ENCODE measurements at regions not wholly inside any gene's neighbourhood (a gene's known extent, or its start where the extent isn't known, plus 50 kb on each side); places are given as distances from the start of the nearest gene placed in this dataset.

DNA sequence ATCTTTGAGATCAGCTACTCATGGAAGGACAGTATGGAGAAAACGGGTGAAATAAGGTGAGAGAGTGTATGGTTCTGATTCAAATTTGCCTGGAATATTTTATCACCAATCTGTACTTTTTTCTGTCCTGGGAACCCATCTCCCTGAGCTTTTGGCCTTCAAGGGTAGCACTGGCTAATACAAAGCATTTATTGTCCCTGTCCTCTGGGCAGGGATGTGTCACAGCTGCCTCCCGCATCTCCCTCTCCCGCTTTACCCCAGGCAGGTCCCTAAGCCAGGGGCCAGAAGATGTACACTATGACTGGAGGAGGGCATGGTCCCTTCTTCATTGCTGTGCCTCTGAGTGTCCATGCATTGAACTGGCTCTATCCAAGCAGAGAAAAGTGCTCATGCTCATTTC lies 201.7 kb upstream of the CHRNA7 start:
- no peak for DNase-seq (ENCODE audit: low spot score)

- no peak for DNase-seq (ENCODE audit: low spot score)
These were observed 199.7 kb upstream of the CHRNA7 start for GRCh38 chr15:31830591-31830990.

DNA sequence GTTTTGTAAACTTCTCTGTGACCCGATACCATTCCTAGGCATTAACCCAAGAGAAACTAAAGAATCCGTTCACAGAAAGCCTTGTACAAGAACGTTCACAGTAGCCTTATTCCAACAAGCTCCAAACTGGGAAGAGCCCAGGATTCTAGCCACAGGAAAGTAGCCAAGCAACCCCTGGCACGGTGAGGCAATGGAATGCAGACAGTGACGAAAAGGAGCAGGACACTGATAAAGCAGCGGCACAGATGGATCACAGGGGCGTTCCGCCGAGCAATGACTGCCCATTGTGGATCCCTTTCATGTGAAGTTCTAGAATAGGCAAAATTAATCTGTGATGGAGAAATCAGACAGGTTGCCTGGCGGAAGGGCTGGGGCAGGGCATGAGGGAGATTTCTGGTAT lies 198.7 kb upstream of the CHRNA7 start:
- DNase-seq (ENCODE audit: low spot score) = no peak

DNA sequence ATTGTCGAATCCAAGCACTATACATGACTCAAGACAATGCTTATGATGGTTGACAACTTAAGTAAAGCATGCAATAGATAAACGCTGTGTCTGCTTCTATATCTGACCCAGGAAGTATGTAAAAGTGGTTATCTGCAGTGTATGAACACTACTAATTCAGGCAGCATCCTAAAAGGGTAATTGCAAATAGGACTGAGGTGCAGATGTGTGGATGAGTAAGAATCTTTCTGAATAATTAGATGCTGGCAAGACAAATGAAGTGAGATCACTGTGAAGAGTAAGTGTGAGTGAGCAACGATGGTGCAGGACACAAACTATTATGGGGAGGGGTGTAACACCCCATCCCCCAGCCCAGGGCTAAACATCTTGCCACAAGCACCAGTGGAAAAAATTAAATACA lies 195.7 kb upstream of the CHRNA7 start:
- DNase-seq (ENCODE audit: low spot score) = no peak

DNA sequence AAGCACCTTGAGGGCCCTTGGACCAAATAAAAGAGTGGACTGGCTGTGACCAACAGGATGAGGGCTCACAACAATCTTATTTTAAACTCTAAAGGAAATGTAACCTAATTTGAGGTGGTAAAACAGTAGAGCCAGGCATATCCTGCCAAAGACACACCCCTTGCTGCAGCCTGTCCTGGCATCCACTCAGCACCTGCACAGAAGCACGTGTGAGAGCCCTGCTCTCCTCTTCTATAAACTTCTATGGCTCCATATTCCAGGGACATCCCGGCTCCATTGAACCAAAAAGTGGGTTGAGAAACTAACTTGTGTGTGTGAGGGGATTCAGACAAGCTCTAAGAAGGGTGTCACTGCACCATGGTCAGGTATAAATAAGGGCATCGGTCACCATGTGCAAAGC lies 190.9 kb upstream of the CHRNA7 start:
- no peak for DNase-seq (ENCODE audit: low spot score)

GRCh38 chr15:31840849-31841476 lies 189.4 kb upstream of the CHRNA7 start:
- no peak for DNase-seq (ENCODE audit: low spot score)

DNA sequence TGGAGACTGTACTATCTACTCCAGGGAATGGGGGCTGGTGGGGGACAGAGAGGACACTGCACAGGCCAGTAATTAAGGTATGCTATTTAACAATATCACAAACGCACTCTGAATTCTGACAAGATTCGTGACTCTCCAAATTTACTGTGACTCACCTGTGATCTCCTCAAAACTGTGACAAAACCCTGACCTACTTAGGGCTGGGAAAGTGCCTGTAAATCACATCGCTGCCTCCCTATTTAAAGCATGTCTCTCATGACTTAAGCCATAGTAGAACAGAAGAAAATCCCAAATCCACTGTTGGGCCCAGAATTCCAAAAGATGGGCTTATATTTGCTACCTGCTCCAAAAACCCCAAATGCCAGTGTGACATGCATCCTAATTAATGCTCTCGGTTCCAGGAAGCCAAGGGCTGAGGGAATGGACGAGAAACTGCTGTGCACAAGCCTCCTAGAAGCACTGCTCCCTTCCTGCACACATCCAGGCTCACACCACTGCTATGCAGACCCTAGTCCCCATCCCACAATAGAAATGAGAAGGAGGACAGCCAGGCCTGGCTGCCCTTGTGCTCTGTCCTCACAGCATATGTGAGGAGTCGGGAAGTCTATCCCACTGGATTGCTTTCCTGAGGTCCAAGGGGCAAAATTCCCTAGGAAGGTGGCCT lies 187.7 kb upstream of the CHRNA7 start:
- no peak for DNase-seq (ENCODE audit: low spot score)

- no peak for DNase-seq (ENCODE audit: low spot score)
These were observed 186.8 kb upstream of the CHRNA7 start for GRCh38 chr15:31843426-31844055.

- no peak for DNase-seq (ENCODE audit: low spot score)
These were observed 184.5 kb upstream of the CHRNA7 start for GRCh38 chr15:31845791-31846190.

GRCh38 chr15:31847961-31848360 lies 182.4 kb upstream of the CHRNA7 start:
- no peak for DNase-seq (ENCODE audit: low spot score)

- no peak for DNase-seq (ENCODE audit: low spot score)
These were observed 181.7 kb upstream of the CHRNA7 start for GRCh38 chr15:31848621-31849020.

- DNase-seq (ENCODE audit: low spot score) = no peak
These were observed 177.1 kb upstream of the CHRNA7 start for GRCh38 chr15:31852933-31853799.

- no peak for DNase-seq (ENCODE audit: low spot score)
These were observed 173.7 kb upstream of the CHRNA7 start for GRCh38 chr15:31856581-31856980.

- no peak for DNase-seq (ENCODE audit: low spot score)
These were observed 173.1 kb upstream of the CHRNA7 start for GRCh38 chr15:31857194-31857593.

DNA sequence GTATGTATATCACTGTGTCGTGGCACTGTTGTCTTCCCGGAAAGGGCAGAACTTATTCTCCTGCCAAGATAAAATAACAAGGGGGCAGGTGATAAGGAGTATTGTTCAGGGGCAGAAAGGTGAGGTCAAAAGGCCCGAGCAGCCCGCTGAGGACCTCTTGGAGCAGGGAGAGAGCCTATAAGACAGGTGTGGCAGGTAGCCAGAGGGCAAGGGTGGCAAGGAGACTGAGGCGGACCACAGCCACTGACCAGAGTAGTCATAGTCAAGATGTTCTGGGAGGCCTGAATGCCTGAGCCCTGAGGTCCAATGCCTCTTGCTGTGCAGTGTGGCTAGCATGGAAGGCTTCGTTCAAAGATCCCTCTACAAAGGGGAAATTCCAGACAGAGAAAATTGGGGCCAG lies 172.3 kb upstream of the CHRNA7 start:
- DNase-seq (ENCODE audit: low spot score) = no peak

- DNase-seq (ENCODE audit: low spot score) = no peak
These were observed 164.1 kb upstream of the CHRNA7 start for GRCh38 chr15:31866248-31866647.

DNA sequence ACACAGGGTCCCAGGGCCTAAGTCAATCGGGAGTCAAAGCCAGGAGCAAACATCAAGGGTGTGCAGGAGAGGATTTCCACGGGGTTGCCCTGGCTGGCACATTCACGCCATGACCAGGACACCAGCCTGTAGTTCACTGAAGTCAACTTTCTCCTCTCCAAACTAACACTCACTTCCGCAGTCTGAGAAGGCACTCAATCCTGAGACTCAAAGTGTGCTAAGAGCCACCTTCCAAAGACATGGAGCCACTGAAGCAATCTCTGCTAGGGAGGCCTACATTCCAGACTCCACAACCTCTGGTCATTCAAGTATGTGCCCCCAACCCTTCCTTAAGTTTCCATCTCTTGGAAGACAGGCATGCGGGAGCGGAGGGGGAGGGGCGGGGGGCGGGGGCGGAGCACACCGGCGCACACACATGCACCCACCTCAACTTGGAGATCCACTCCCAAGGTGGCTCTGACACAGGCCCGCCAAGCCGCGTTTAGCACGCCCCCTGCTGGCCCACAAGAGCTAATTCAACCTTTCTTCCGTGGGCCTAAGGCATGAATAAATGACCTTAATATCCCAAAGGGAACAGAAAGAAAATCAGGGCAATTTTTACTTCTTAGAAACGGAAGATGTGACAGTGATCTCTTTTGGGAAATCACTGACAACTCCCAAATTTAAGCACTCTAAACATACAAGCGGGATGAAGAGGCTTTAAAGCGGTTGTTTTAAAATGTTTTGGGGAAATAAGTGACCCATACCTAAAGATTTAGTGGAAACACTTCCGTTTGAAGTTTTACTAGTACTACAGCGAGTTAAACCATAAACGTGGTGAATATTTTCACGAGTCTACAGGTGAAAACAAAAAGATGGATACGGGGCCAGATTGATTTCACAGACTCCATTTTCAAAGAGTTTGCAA lies 162.5 kb upstream of the CHRNA7 start:
- DNase-seq (ENCODE audit: low spot score) = peak; percentile 60

DNA sequence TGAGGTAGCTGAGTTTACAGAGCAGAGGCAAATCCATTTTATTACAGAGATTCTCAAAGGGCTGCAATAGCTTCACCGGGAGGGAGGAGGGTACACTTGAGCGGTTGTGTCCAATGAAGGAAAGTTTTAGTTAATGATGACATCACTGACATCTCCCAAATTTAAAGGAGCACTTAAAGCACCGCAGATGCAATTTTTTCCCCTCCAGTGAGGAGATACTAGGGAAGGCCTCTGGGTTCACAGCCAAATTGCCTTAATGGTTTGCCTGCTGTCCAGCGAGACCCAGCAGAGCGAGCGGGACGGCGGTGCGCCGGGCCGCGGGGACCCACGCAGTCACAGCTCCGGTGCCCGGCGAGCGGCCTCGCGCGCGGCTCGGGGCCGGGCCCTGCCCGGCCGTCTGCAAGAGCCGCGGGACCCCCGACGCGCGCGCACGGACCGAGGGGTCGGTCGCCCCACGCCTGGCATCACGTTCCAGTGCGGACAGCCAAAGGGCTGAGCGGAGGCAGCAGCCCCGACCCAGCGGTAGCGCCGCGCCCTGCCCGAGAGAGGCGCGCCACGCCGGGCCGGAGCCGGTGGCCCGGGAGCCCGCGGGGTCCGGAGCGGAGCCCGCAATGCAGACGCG lies 160.5 kb upstream of the CHRNA7 start:
- no peak for DNase-seq (ENCODE audit: low spot score)

DNA sequence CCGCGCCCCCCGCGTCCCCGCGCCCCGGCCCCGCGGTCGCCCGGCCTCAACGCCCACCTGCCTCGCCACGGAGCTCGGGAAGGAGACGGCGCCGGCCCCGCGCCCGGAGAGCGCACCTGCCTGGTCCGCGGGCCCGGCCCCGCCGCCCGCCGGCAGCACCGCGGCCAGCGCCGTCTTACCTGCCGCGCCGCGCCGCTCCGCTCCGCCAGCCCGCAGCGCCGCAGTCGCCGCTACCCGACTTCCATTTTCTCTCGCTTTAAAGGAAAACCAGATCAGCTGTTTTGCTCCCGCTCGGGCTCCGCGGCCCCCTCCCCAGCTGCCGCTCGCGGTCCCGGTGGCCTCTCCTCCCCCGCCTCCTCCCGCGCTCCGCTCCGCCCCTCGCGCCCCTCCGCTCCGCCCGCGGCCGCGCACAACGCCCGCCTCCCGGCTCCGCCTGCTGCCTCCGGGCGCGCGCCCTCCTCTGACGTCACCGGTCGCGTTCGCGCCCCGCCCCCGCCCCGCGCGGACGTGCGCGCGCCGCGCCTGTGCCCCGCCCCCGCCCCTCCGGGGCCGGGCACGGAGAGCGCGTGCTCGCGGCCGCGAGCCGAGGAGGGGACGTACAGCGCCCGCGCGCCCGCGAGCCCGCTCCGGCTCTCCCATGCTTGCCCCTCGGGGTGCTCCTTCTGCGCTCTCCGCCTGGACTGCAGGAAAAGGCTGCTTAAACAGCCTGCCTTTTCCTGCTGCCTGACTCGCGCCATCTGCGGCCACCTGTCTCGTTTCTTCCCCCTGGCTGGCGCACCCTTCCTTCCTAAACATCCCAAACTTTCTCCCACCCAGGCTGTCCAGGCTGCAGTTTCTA lies 159.8 kb upstream of the CHRNA7 start, which contains the start of gene OTUD7A:
Gene OTUD7A, minus strand, starts transcription at position 346 of the 838 bp plus-strand sequence.
- DNase-seq (ENCODE audit: low spot score) = peak; percentile 77
